HG03575 (cell line): ENCODE measurements at regions not wholly inside any gene's neighbourhood (a gene's known extent, or its start where the extent isn't known, plus 50 kb on each side); places are given as distances from the start of the nearest gene placed in this dataset.
"Not testable (repeated sequence)": the region's sequence is repeated elsewhere in the genome, so short reads cannot be mapped to it uniquely, and the experiment has no call there.

ENCODE experiments used
- ATAC-seq: cut with Tn5 transposase; IDR thresholded peaks from one replicate; pipeline ENCODE4 v1.9.1; 2021; ENCODE audit not compliant: unreplicated experiment, insufficient number of reproducible peaks, low FRiP score; ENCODE audit errors: extremely low read depth

DNA sequence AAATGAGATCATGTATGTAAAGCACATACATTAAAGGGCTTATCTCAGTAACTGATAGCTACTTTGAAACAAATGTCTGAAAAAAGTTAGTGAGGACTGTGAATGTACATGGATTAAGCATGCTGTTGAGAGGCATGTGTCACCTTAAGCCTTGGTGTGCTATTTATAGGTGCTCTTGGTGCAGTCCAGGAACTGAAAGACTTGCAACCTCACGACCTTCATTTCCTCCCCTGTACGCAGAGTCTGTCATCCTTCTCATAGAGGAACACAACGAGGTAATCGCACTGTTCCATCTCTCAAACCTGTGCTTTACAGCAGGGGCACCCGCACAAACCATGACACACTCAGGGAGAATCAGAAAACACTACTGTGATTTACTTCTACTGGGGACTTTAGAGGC lies 65.6 kb downstream of the UFM1 start:
- peak; percentile 96 for ATAC-seq

GRCh38 chr13:38417241-38417640 lies 67.6 kb downstream of the UFM1 start:
- ATAC-seq, result no peak

- no peak for ATAC-seq
Measured at GRCh38 chr13:38417727-38418126, 68.1 kb downstream of the UFM1 start.

- ATAC-seq, result no peak
Measured at GRCh38 chr13:38418286-38418685, 68.6 kb downstream of the UFM1 start.

- ATAC-seq, result no peak
Measured at GRCh38 chr13:38419312-38419873, 69.7 kb downstream of the UFM1 start.

DNA sequence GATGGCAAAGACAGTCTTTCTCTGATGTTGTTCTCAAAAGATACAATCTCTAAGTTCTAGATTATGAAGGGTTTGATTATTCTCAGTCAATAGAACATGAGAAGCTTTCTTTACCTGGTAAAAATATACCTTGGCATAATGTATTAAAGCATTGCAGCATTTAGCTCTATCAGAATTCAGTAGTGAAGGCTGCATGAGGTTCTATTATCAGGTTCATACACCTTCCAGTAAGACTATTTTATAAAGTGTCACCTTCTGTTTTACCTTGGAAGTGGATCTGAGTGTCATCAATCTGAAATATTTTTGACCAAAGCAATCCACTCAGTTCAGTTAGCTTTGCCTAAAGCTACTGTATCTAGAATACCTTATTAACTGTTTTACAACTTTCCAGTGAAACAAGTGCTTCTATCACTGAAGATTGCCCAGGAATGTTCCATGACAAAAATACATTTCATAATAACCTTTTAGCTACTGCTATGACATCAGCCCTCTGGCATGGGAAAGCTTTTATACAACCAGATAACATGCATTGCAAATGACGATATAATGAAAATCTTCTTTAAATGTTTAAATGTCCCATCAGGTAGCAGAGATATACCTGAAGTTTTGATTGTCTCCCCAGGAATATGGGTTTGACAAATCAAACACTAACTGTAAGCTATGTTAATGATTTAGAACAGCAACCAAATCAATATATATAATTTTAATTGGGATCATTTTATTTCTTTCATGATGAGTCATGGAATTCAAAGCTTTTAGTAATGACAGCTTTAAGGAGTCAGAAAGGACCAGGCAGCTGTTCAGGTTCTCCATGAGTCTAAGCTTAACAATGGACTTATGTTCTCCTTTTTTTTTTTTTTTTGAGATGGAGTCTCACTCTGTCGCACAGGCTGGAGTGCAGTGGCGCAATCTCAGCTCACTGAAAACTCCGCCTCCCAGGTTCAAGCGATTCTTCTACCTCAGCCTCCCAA lies 72.2 kb downstream of the UFM1 start:
- no peak for ATAC-seq

DNA sequence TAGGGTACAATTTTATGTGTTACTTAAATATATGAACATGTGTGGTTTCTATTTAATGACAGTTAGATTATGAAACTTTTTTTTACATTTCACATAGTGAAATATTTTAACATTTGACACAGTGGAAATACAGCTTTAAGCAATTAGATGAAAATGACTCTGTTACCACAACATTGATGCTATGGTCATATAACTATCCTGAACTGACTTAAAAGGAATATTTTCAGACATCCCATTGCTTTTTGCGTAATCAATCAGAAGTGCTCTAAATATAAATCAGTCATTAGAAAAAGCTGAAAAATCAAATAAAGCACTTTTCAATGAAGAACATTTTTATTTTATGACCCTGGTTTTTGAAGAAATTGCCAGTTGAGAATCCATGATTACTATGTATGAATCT lies 80.3 kb downstream of the UFM1 start:
- ATAC-seq, result no peak

DNA sequence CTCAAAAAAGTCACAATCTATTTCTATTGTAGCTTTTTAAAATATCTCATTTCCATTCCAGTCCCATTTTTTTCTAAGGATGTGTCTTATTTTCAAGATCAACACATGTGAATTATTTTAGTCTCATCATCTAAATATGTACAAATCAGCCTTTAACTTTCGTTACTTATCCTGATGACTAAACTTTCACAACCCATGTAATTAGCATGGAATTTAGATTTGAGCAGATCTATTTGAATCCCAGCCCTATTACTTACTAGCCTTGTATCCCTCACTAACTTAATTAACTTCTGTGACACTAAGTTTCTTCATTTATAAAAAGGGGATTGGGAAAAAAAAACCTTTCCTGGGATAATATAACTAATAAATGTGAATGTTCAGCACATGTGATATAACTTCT lies 81.1 kb downstream of the UFM1 start:
- ATAC-seq, result no peak

- ATAC-seq, result no peak
Measured at GRCh38 chr13:38440666-38441065, 91.0 kb downstream of the UFM1 start.

GRCh38 chr13:38444904-38445303 lies 95.3 kb downstream of the UFM1 start:
- no peak for ATAC-seq

DNA sequence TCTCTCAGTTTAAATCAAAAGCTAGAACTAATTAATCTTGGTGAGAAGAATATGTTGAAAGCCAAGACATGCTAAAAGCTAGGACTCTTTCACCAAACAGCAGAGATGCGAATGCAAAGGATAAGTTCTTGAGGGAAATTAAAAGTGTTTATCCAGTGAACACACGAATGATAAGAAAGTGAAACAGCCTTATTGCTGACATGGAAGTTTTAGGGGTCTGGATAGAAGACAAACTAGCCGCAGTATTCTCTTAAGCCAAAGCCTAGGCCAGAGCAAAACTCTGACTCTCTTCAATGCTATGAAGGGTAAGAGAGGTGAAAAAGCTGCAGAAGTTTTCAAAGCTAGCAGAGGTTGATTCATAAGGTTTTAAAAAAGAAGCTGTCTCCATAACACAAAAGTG lies 103.0 kb downstream of the UFM1 start:
- ATAC-seq, result no peak

- ATAC-seq, result no peak
Measured at GRCh38 chr13:38462605-38463004, 113.0 kb downstream of the UFM1 start.

- ATAC-seq, result no peak
Measured at GRCh38 chr13:38463048-38463447, 113.4 kb downstream of the UFM1 start.

- not testable (repeated sequence) for ATAC-seq
Measured at GRCh38 chr13:38472411-38472810, 122.8 kb downstream of the UFM1 start.

GRCh38 chr13:38473305-38473704 lies 123.7 kb downstream of the UFM1 start:
- ATAC-seq, result no peak

- ATAC-seq, result no peak
Measured at GRCh38 chr13:38477676-38478075, 128.0 kb downstream of the UFM1 start.

GRCh38 chr13:38483623-38484022 lies 134.0 kb downstream of the UFM1 start:
- ATAC-seq, result no peak

DNA sequence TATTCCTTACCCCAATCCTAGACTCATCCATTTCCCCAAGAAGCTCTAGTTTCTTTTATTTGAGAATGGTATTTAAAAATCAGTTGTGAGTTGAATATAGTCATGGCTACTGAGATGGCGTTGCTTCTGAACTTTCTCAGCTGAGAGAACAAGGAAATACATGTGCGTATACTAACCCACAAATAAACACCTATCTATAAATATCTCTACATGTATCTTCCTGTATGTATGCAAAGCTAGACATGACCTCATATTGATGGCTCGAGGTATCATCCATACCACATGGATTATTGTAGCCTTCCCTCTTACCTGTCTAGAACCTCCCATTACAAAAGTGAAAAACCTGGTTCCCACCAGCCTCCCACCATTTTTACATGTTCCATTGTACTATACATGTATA lies 141.0 kb downstream of the UFM1 start:
- ATAC-seq, result no peak

DNA sequence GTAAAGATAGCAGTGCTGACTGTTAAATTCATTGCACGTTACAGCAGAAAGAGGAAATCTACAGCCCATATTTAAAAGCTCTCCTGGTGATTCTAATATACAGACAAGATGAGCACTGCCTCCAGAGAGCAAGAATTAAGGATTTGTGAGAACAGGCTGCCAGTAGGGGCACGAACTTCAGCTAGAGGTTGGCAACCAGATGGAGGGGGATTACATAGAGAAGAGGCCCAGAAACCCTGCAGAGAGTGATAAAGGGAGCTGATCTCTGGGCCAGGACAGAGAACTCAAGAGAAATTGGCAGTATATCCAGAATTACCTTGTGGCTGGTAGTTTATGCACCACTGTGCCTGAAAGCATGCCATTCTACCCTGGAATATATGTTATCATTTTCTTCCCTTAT lies 144.8 kb downstream of the UFM1 start:
- no peak for ATAC-seq

GRCh38 chr13:38496917-38497316 lies 147.3 kb downstream of the UFM1 start:
- ATAC-seq, result no peak
